SU-DHL-6 (cell line): ENCODE measurements at regions not wholly inside any gene's neighbourhood (a gene's known extent, or its start where the extent isn't known, plus 50 kb on each side); places are given as distances from the start of the nearest gene placed in this dataset.

Experiments
- H2AFZ ChIP-seq: fragments of 200-600 bp; sonication (generic); 2 replicates; pipeline ENCODE4 v1.6.1; 2014; ENCODE audit warnings: low read depth, mild to moderate bottlenecking, moderate library complexity, mixed read lengths, antibody characterized with exemption, low read length; ENCODE audit not compliant: severe bottlenecking
- H3F3A ChIP-seq: fragments of 200-600 bp; shearing (Covaris generic); 2 replicates; pipeline ENCODE4 v1.6.0; 2016; ENCODE audit warnings: antibody characterized with exemption, mild to moderate bottlenecking; ENCODE audit not compliant: insufficient read depth
- H3K27ac ChIP-seq: fragments of 200-600 bp; sonication (generic); 2 replicates; pipeline ENCODE4 v1.5.1; 2016; ENCODE audit warnings: low read depth, mild to moderate bottlenecking, low read length, moderate library complexity, mixed read lengths
- H3K27me3 ChIP-seq: fragments of 200-600 bp; sonication (generic), shearing (Covaris generic); 2 replicates; pipeline ENCODE4 v1.6.0; 2014; ENCODE audit warnings: mild to moderate bottlenecking, low read length
- H3K36me3 ChIP-seq: fragments of 200-600 bp; sonication (generic); 2 replicates; pipeline ENCODE4 v1.6.1; 2014; ENCODE audit warnings: mild to moderate bottlenecking, low read length, mixed read lengths
- H3K4me2 ChIP-seq: fragments of 300-600, 200-600 bp; shearing (Covaris generic), sonication (generic); 2 replicates; pipeline ENCODE4 v1.6.0; 2014; ENCODE audit warnings: low read length, low read depth, mild to moderate bottlenecking; ENCODE audit not compliant: poor library complexity, severe bottlenecking
- H3K4me3 ChIP-seq: fragments of 200-600 bp; sonication (generic); 2 replicates; pipeline ENCODE4 v1.5.1; 2014; ENCODE audit warnings: antibody characterized with exemption, low read length, mild to moderate bottlenecking, mixed read lengths; ENCODE audit not compliant: insufficient read depth, poor library complexity, severe bottlenecking
- H3K79me2 ChIP-seq: fragments of 200-600 bp; sonication (generic); 2 replicates; pipeline ENCODE4 v1.6.1; 2014; ENCODE audit warnings: mild to moderate bottlenecking, low read length, moderate library complexity; ENCODE audit not compliant: insufficient read depth
- H3K9ac ChIP-seq: fragments of 200-600 bp; sonication (generic); 2 replicates; pipeline ENCODE4 v1.7.0; 2014; ENCODE audit warnings: mild to moderate bottlenecking, low read length
- H3K9me2 ChIP-seq: fragments of 200-600 bp; sonication (generic); replicated peaks from 2 replicates; pipeline ENCODE4 v1.6.1; 2014; ENCODE audit warnings: low read length; ENCODE audit not compliant: insufficient read depth
- H3K9me3 ChIP-seq: fragments of 200-600 bp; sonication (generic); 2 replicates; pipeline ENCODE4 v1.6.1; 2014; ENCODE audit warnings: low read length, mixed read lengths; ENCODE audit not compliant: insufficient read depth
- H4K20me1 ChIP-seq: fragments of 200-600 bp; sonication (generic); 2 replicates; pipeline ENCODE4 v1.6.1; 2014; ENCODE audit warnings: low read depth, mild to moderate bottlenecking, antibody characterized with exemption, low read length, moderate library complexity, mixed read lengths
- CTCF ChIP-seq: fragments of 200-600 bp; sonication (generic); IDR thresholded peaks from one replicate; pipeline ENCODE4 v1.5.1; 2017; ENCODE audit warnings: antibody characterized with exemption, mild to moderate bottlenecking, low read length, moderate library complexity; ENCODE audit not compliant: insufficient read depth, poor library complexity, severe bottlenecking
- EZH2phosphoT487 ChIP-seq: fragments of 200-600 bp; sonication (generic), shearing (Covaris generic); conservative IDR thresholded peaks from 2 replicates; pipeline ENCODE4 v1.6.1; 2018; ENCODE audit warnings: mild to moderate bottlenecking, antibody characterized with exemption, low read length, moderate library complexity, mixed read lengths

- H3K36me3 ChIP-seq: no peaks in the 10 kb centered on the region
- no peaks in the 10 kb centered on the region for H4K20me1 ChIP-seq
- H3K9me3 ChIP-seq: peaks cover 31% of the 10 kb centered on the region; the same call in 1 of the 2 replicates
- no peaks in the 10 kb centered on the region for H3K9me2 ChIP-seq
- H2AFZ ChIP-seq: no peak overlapping the region
- no peak overlapping the region for H3K9ac ChIP-seq
- no peak for TF ChIP-seq CTCF
- no peak for TF ChIP-seq EZH2phosphoT487
- H3K27ac ChIP-seq: no peak overlapping the region
- no peak overlapping the region for H3K4me3 ChIP-seq
- no peaks in the 10 kb centered on the region for H3F3A ChIP-seq
- H3K79me2 ChIP-seq: no peaks in the 10 kb centered on the region
- H3K27me3 ChIP-seq: no peaks in the 10 kb centered on the region
- H3K4me2 ChIP-seq: no peak overlapping the region
These were observed 683.7 kb downstream of the TBL1XR1 start for GRCh38 chr3:176513604-176514003.

GRCh38 chr3:176512037-176512436, 685.2 kb downstream of the TBL1XR1 start:
- Histone ChIP-seq H3K9ac (no peak overlapping the region), H3K36me3 (no peaks in the 10 kb centered on the region), H2AFZ (no peak overlapping the region), H3K27ac (no peak overlapping the region), H3K4me3 (no peak overlapping the region), H3K79me2 (no peaks in the 10 kb centered on the region), H3K9me3 (peaks cover 31% of the 10 kb centered on the region; the same call in 1 of the 2 replicates), H3K4me2 (no peak overlapping the region), H3F3A (no peaks in the 10 kb centered on the region), H4K20me1 (no peaks in the 10 kb centered on the region), H3K9me2 (no peaks in the 10 kb centered on the region), H3K27me3 (no peaks in the 10 kb centered on the region)
- TF ChIP-seq EZH2phosphoT487 (no peak), CTCF (no peak)

GRCh38 chr3:176510097-176510496, 687.2 kb downstream of the TBL1XR1 start:
- TF ChIP-seq CTCF (no peak), EZH2phosphoT487 (no peak)
- Histone ChIP-seq H3K36me3 (no peaks in the 10 kb centered on the region), H3K9me2 (no peaks in the 10 kb centered on the region), H3K4me2 (no peak overlapping the region), H3F3A (no peaks in the 10 kb centered on the region), H3K27ac (no peak overlapping the region), H2AFZ (no peak overlapping the region), H3K27me3 (no peaks in the 10 kb centered on the region), H3K9me3 (peaks cover 31% of the 10 kb centered on the region; the same call in 1 of the 2 replicates), H3K4me3 (no peak overlapping the region), H3K9ac (no peak overlapping the region), H3K79me2 (no peaks in the 10 kb centered on the region), H4K20me1 (no peaks in the 10 kb centered on the region)
